GM23248 (cell line): ENCODE measurements at regions not wholly inside any gene's neighbourhood (a gene's known extent, or its start where the extent isn't known, plus 50 kb on each side); places are given as distances from the start of the nearest gene placed in this dataset.

Experiments used
- DNase-seq: peaks from one replicate; pipeline ENCODE4 v3.0.0-alpha.2; 2015
- H2AFZ ChIP-seq: fragments of 200-600 bp; sonication (generic); 2 replicates; pipeline ENCODE4 v1.6.1; 2016; ENCODE audit warnings: antibody characterized with exemption
- H3F3A ChIP-seq: fragments of 200-600 bp; sonication (generic); 2 replicates; pipeline ENCODE4 v1.6.1; 2016; ENCODE audit warnings: mild to moderate bottlenecking, antibody characterized with exemption, mixed run types; ENCODE audit not compliant: insufficient read depth
- H3K27ac ChIP-seq: fragments of 200-600 bp; sonication (generic); 2 replicates; pipeline ENCODE4 v1.5.1; 2016; ENCODE audit warnings: mild to moderate bottlenecking
- H3K27me3 ChIP-seq: fragments of 200-600 bp; sonication (generic); replicated peaks from 2 replicates; pipeline ENCODE4 v1.6.1; 2016; ENCODE audit warnings: mild to moderate bottlenecking; ENCODE audit not compliant: insufficient read depth
- H3K36me3 ChIP-seq: fragments of 200-600 bp; sonication (generic); 2 replicates; pipeline ENCODE4 v1.6.1; 2016; ENCODE audit warnings: low read depth, mild to moderate bottlenecking
- H3K4me1 ChIP-seq: fragments of 200-600 bp; sonication (generic); 2 replicates; pipeline ENCODE4 v1.6.1; 2016; ENCODE audit warnings: mild to moderate bottlenecking; ENCODE audit not compliant: insufficient read depth
- H3K4me2 ChIP-seq: fragments of 200-600 bp; sonication (generic); one replicate; pipeline ENCODE4 v1.6.1; 2016; ENCODE audit warnings: mild to moderate bottlenecking; ENCODE audit not compliant: unreplicated experiment
- H3K4me3 ChIP-seq: fragments of 200-600 bp; sonication (generic); 2 replicates; pipeline ENCODE4 v1.5.1; 2016; ENCODE audit warnings: mild to moderate bottlenecking
- H3K79me2 ChIP-seq: fragments of 200-600 bp; sonication (generic); 2 replicates; pipeline ENCODE4 v1.6.1; 2016; ENCODE audit warnings: mild to moderate bottlenecking; ENCODE audit not compliant: insufficient read depth
- H3K9ac ChIP-seq: fragments of 200-600 bp; sonication (generic); 2 replicates; pipeline ENCODE4 v1.6.1; 2016; ENCODE audit warnings: mild to moderate bottlenecking
- H3K9me2 ChIP-seq: fragments of 200-600 bp; sonication (generic); 2 replicates; pipeline ENCODE4 v1.6.1; 2016; ENCODE audit warnings: mixed run types, mild to moderate bottlenecking, moderate library complexity; ENCODE audit not compliant: insufficient read depth
- H3K9me3 ChIP-seq: fragments of 200-600 bp; sonication (generic); one replicate; pipeline ENCODE4 v1.6.1; 2017; ENCODE audit warnings: low read depth
- H4K20me1 ChIP-seq: fragments of 200-600 bp; sonication (generic); 2 replicates; pipeline ENCODE4 v1.6.0; 2016; ENCODE audit not compliant: insufficient read depth
- EZH2 ChIP-seq: fragments of 200-600 bp; sonication (generic); IDR thresholded peaks from 2 replicates; pipeline ENCODE4 v1.6.1; 2018; ENCODE audit warnings: antibody characterized with exemption, mild to moderate bottlenecking; ENCODE audit not compliant: insufficient read depth, poor library complexity, severe bottlenecking
- EZH2phosphoT487 ChIP-seq: fragments of 200-600 bp; sonication (generic); IDR thresholded peaks from 2 replicates; pipeline ENCODE4 v1.6.1; 2018; ENCODE audit warnings: antibody characterized with exemption, moderate library complexity, mild to moderate bottlenecking, low read depth; ENCODE audit not compliant: insufficient read depth
- WGBS, 2 experiments: methylation state at CpG; one replicate each; pipeline ENCODE4 v1.1.6; 2015 to 2017; ENCODE audit warnings: low lambda C conversion rate in 2 of 2, low coverage in 1 of 2; ENCODE audit errors: missing lambda C conversion rate in 2 of 2; 5-methylcytosine and 5-hydroxymethylcytosine counted together
- in situ Hi-C: fragments of 300-500 bp; cut with MboI; formaldehyde crosslinking; loops from 2 replicates; pipeline ENCODE4 v1.15.0; 2020

- Histone ChIP-seq H3K9me2 (no peaks in the 10 kb centered on the region), H3K9me3 (no peaks in the 10 kb centered on the region), H3K27me3 (no peaks in the 10 kb centered on the region), H3K9ac (no peak overlapping the region), H3K36me3 (no peaks in the 10 kb centered on the region), H3K4me2 (no peak overlapping the region), H3K27ac (no peak overlapping the region), H3F3A (no peaks in the 10 kb centered on the region), H3K4me1 (no peaks in the 10 kb centered on the region), H3K4me3 (no peak overlapping the region), H2AFZ (no peak overlapping the region), H4K20me1 (no peaks in the 10 kb centered on the region), H3K79me2 (no peaks in the 10 kb centered on the region)
- 8 to 21% methylated on average over 1 of the region's 1 CpG for WGBS, 2 experiments
- in situ Hi-C loops = no loop called here
- no peak for TF ChIP-seq EZH2phosphoT487
- no peak for TF ChIP-seq EZH2
- no peak for DNase-seq
Observed at GRCh38 chr1:194208674-194209073, 1022.3 kb upstream of the B3GALT2 start.

GRCh38 chr1:194196562-194196961, 1010.1 kb upstream of the B3GALT2 start:
- no peaks in the 10 kb centered on the region for H3K9me2 ChIP-seq
- no peak for TF ChIP-seq EZH2
- TF ChIP-seq EZH2phosphoT487 = no peak
- H3K4me3 ChIP-seq = no peak overlapping the region
- WGBS, 2 experiments = 22 to 28% methylated on average over 4 of the region's 4 CpGs
- H3K27me3 ChIP-seq = no peaks in the 10 kb centered on the region
- no peaks in the 10 kb centered on the region for H3K9me3 ChIP-seq
- in situ Hi-C loops = no loop called here
- no peaks in the 10 kb centered on the region for H4K20me1 ChIP-seq
- no peaks in the 10 kb centered on the region for H3K36me3 ChIP-seq
- no peaks in the 10 kb centered on the region for H3F3A ChIP-seq
- H3K4me2 ChIP-seq = no peak overlapping the region
- no peaks in the 10 kb centered on the region for H3K4me1 ChIP-seq
- no peaks in the 10 kb centered on the region for H3K79me2 ChIP-seq
- no peak overlapping the region for H2AFZ ChIP-seq
- no peak overlapping the region for H3K27ac ChIP-seq
- no peak overlapping the region for H3K9ac ChIP-seq
- no peak for DNase-seq

GRCh38 chr1:194194724-194195123, 1008.3 kb upstream of the B3GALT2 start:
- 45 to 58% methylated on average over 2 of the region's 2 CpGs for WGBS, 2 experiments
- Histone ChIP-seq H3K9me3 (no peaks in the 10 kb centered on the region), H3K4me2 (no peak overlapping the region), H3F3A (no peaks in the 10 kb centered on the region), H3K9me2 (no peaks in the 10 kb centered on the region), H3K36me3 (no peaks in the 10 kb centered on the region), H3K9ac (no peak overlapping the region), H3K4me3 (no peak overlapping the region), H3K27me3 (no peaks in the 10 kb centered on the region), H3K27ac (no peak overlapping the region), H4K20me1 (no peaks in the 10 kb centered on the region), H3K4me1 (no peaks in the 10 kb centered on the region), H2AFZ (no peak overlapping the region), H3K79me2 (no peaks in the 10 kb centered on the region)
- in situ Hi-C loops = no loop called here
- DNase-seq = no peak
- TF ChIP-seq EZH2phosphoT487 (no peak), EZH2 (no peak)

GRCh38 chr1:194184974-194185373, 998.6 kb upstream of the B3GALT2 start:
- H3K9ac ChIP-seq = no peak overlapping the region
- H3F3A ChIP-seq = no peaks in the 10 kb centered on the region
- H3K9me3 ChIP-seq = no peaks in the 10 kb centered on the region
- no peak overlapping the region for H2AFZ ChIP-seq
- no peak for TF ChIP-seq EZH2
- H3K4me1 ChIP-seq = no peaks in the 10 kb centered on the region
- in situ Hi-C loops = no loop called here
- H3K4me2 ChIP-seq = no peak overlapping the region
- H3K27ac ChIP-seq = no peak overlapping the region
- H4K20me1 ChIP-seq = no peaks in the 10 kb centered on the region
- no peak overlapping the region for H3K4me3 ChIP-seq
- no peak for DNase-seq
- H3K79me2 ChIP-seq = no peaks in the 10 kb centered on the region
- no peaks in the 10 kb centered on the region for H3K36me3 ChIP-seq
- H3K27me3 ChIP-seq = no peaks in the 10 kb centered on the region
- no peaks in the 10 kb centered on the region for H3K9me2 ChIP-seq

- in situ Hi-C loops = no loop called here
- Histone ChIP-seq H3K36me3 (no peaks in the 10 kb centered on the region), H3K4me2 (no peak overlapping the region), H4K20me1 (no peaks in the 10 kb centered on the region), H3K4me1 (no peaks in the 10 kb centered on the region), H2AFZ (no peak overlapping the region), H3F3A (no peaks in the 10 kb centered on the region), H3K9me2 (no peaks in the 10 kb centered on the region), H3K79me2 (no peaks in the 10 kb centered on the region), H3K27me3 (no peaks in the 10 kb centered on the region), H3K27ac (no peak overlapping the region), H3K9ac (no peak overlapping the region), H3K9me3 (no peaks in the 10 kb centered on the region), H3K4me3 (no peak overlapping the region)
- TF ChIP-seq EZH2phosphoT487 = no peak
- TF ChIP-seq EZH2 = no peak
- no peak for DNase-seq
Observed at GRCh38 chr1:194184425-194184824, 998.0 kb upstream of the B3GALT2 start.
